MM.1S (cell line): ENCODE measurements at regions not wholly inside any gene's neighbourhood (a gene's known extent, or its start where the extent isn't known, plus 50 kb on each side); places are given as distances from the start of the nearest gene placed in this dataset.

Experiments
- EZH2 ChIP-seq: fragments of 300-600 bp; sonication (generic); optimal IDR thresholded peaks from 2 replicates; pipeline ENCODE3; 2017; ENCODE audit warnings: low read depth, mild to moderate bottlenecking, antibody characterized with exemption, low read length, mixed read lengths
- TF ChIP-seq, protein P1 (sequence below): fragments of 300-600 bp; sonication (generic); IDR thresholded peaks from 2 replicates; pipeline ENCODE4 v1.5.1; 2016; ENCODE audit warnings: antibody characterized with exemption, low read length, mixed read lengths

- TF ChIP-seq, protein P1, sequence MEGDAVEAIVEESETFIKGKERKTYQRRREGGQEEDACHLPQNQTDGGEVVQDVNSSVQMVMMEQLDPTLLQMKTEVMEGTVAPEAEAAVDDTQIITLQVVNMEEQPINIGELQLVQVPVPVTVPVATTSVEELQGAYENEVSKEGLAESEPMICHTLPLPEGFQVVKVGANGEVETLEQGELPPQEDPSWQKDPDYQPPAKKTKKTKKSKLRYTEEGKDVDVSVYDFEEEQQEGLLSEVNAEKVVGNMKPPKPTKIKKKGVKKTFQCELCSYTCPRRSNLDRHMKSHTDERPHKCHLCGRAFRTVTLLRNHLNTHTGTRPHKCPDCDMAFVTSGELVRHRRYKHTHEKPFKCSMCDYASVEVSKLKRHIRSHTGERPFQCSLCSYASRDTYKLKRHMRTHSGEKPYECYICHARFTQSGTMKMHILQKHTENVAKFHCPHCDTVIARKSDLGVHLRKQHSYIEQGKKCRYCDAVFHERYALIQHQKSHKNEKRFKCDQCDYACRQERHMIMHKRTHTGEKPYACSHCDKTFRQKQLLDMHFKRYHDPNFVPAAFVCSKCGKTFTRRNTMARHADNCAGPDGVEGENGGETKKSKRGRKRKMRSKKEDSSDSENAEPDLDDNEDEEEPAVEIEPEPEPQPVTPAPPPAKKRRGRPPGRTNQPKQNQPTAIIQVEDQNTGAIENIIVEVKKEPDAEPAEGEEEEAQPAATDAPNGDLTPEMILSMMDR: no peak
- no peak for TF ChIP-seq EZH2
Observed at GRCh38 chr10:29828440-29828894, 193.7 kb upstream of the SVIL start.
